Smooth muscle cell (in vitro differentiated cells): ENCODE measurements at regions not wholly inside any gene's neighbourhood (a gene's known extent, or its start where the extent isn't known, plus 50 kb on each side); places are given as distances from the start of the nearest gene placed in this dataset.

ENCODE experiments used
- DNase-seq: peaks from one replicate; lab custom pipeline; 2025; ENCODE audit not compliant: unreplicated experiment; lab: John Stamatoyannopoulos, UW
- H2AFZ ChIP-seq: fragments of 200-600 bp; sonication (generic); 2 replicates; pipeline ENCODE4 v1.6.0; 2016; ENCODE audit warnings: antibody characterized with exemption, low read depth, mild to moderate bottlenecking
- H3F3A ChIP-seq: fragments of 200-600 bp; sonication (generic); 2 replicates; pipeline ENCODE4 v1.6.0; 2017; ENCODE audit warnings: antibody characterized with exemption, low read depth
- H3K27ac ChIP-seq: fragments of 200-600 bp; sonication (generic); 2 replicates; pipeline ENCODE4 v1.5.1; 2016; ENCODE audit warnings: low read depth, mild to moderate bottlenecking
- H3K27me3 ChIP-seq: fragments of 200-600 bp; sonication (generic); 2 replicates; pipeline ENCODE4 v1.6.1; 2016; ENCODE audit warnings: low read depth, mild to moderate bottlenecking
- H3K36me3 ChIP-seq: fragments of 200-600 bp; sonication (generic); 2 replicates; pipeline ENCODE4 v1.5.1; 2016; ENCODE audit warnings: low read depth
- H3K4me1 ChIP-seq: fragments of 200-600 bp; sonication (generic); 2 replicates; pipeline ENCODE4 v1.5.1; 2016; ENCODE audit warnings: low read depth
- H3K4me2 ChIP-seq: fragments of 200-600 bp; sonication (generic); 2 replicates; pipeline ENCODE4 v1.6.0; 2016; ENCODE audit warnings: mild to moderate bottlenecking
- H3K4me3 ChIP-seq: fragments of 200-600 bp; sonication (generic); 2 replicates; pipeline ENCODE4 v1.5.1; 2016; ENCODE audit warnings: mild to moderate bottlenecking
- H3K79me2 ChIP-seq: fragments of 200-600 bp; sonication (generic); 2 replicates; pipeline ENCODE4 v1.6.0; 2016; ENCODE audit warnings: low read depth, mild to moderate bottlenecking
- H3K9ac ChIP-seq: fragments of 200-600 bp; sonication (generic); 2 replicates; pipeline ENCODE4 v1.6.0; 2016; ENCODE audit warnings: low read depth
- H3K9me3 ChIP-seq: fragments of 200-600 bp; sonication (generic); replicated peaks from 2 replicates; pipeline ENCODE4 v1.5.1; 2016; ENCODE audit warnings: low read depth
- H4K20me1 ChIP-seq: fragments of 200-600 bp; sonication (generic); 2 replicates; pipeline ENCODE4 v1.6.0; 2016; ENCODE audit warnings: low read depth
- WGBS: methylation state at CpG from one replicate; pipeline ENCODE4 v1.1.7; 2016; ENCODE audit warnings: low lambda C conversion rate; 5-methylcytosine and 5-hydroxymethylcytosine counted together
- TF ChIP-seq, protein P1 (sequence below): fragments of 200-600 bp; sonication (generic); IDR thresholded peaks from 2 replicates; pipeline ENCODE4 v1.5.1; 2017; ENCODE audit warnings: borderline replicate concordance, mild to moderate bottlenecking, antibody characterized with exemption; ENCODE audit not compliant: insufficient read depth, poor library complexity, severe bottlenecking

DNA sequence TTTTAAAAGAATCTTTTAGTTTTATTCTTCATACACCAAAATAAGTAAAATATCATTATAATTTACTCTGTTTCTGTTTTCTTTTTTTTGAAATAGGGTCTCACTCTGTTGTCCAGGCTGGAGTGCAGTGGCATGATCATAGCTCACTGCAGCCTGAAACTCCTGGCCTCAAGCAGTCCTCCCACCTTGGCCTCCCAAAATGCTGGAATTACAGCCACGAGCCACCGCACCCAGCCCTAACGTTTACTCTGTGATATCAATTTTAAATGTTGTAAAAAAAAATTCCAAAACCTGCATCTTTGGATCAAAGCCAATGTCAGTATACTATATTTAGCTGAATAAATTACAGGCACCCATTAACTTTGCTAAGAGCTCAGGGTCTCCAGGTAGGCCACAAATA is 437.1 kb upstream of the USP15 start:
- TF ChIP-seq, protein P1, sequence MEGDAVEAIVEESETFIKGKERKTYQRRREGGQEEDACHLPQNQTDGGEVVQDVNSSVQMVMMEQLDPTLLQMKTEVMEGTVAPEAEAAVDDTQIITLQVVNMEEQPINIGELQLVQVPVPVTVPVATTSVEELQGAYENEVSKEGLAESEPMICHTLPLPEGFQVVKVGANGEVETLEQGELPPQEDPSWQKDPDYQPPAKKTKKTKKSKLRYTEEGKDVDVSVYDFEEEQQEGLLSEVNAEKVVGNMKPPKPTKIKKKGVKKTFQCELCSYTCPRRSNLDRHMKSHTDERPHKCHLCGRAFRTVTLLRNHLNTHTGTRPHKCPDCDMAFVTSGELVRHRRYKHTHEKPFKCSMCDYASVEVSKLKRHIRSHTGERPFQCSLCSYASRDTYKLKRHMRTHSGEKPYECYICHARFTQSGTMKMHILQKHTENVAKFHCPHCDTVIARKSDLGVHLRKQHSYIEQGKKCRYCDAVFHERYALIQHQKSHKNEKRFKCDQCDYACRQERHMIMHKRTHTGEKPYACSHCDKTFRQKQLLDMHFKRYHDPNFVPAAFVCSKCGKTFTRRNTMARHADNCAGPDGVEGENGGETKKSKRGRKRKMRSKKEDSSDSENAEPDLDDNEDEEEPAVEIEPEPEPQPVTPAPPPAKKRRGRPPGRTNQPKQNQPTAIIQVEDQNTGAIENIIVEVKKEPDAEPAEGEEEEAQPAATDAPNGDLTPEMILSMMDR, result no peak
- no peaks in the 10 kb centered on the region for H3K36me3 ChIP-seq
- H3K4me2 ChIP-seq, result no peak overlapping the region
- WGBS, result 87% methylated on average over 3 of the region's 3 CpGs
- H3K9me3 ChIP-seq, result no peaks in the 10 kb centered on the region
- no peaks in the 10 kb centered on the region for H3K79me2 ChIP-seq
- no peaks in the 10 kb centered on the region for H3K4me1 ChIP-seq
- no peaks in the 10 kb centered on the region for H4K20me1 ChIP-seq
- H2AFZ ChIP-seq, result no peak overlapping the region
- no peak overlapping the region for H3K9ac ChIP-seq
- no peaks in the 10 kb centered on the region for H3K27me3 ChIP-seq
- DNase-seq, result no peak
- H3K4me3 ChIP-seq, result no peak overlapping the region
- no peak overlapping the region for H3K27ac ChIP-seq
- H3F3A ChIP-seq, result no peaks in the 10 kb centered on the region

DNA sequence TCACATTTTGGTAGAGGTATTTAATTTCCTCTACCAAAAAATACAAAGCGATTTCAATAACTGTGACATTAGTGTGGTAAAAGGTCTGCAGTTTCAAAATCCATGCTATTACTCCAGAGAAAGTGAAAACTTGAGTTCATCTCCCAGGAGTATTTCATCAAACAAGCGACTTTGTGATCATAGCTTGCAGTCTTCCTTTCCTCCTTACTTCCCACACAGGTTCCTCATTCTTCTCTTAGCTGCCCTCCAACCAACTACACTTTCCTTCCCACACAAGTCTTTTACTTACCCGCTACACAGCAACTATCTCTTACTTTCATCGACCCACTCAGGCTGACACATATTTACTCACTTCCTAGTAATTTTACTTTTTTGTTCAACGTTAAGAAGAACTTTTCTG is 413.4 kb upstream of the USP15 start:
- Histone ChIP-seq H3K9me3 (no peaks in the 10 kb centered on the region), H4K20me1 (no peaks in the 10 kb centered on the region), H3K9ac (no peak overlapping the region), H3K27me3 (no peaks in the 10 kb centered on the region), H3K27ac (no peak overlapping the region), H2AFZ (no peak overlapping the region), H3K4me1 (no peaks in the 10 kb centered on the region), H3K36me3 (no peaks in the 10 kb centered on the region), H3F3A (no peaks in the 10 kb centered on the region), H3K4me3 (no peak overlapping the region), H3K79me2 (no peaks in the 10 kb centered on the region), H3K4me2 (no peak overlapping the region)
- TF ChIP-seq, protein P1, result no peak
- no peak for DNase-seq
- WGBS, result 70% methylated on average over 5 of the region's 5 CpGs

DNA sequence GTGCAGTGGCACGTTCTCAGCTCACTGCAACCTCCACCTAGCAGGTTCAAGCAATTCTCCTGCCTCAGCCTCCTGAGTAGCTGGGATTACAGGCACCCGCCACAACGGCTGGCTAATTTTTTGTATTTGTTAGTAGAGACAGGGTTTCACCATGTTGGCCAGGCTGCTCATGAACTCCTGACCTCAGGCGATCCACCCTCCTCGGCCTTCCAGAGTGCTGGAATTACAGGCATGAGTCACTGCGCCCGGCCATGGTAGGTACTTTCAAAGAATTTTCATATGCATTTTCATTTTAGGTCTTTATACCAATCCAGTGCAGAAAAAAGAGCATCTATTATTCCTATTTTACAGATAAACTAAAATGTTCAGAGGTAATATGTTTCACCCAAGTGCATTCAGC is 411.3 kb upstream of the USP15 start:
- TF ChIP-seq, protein P1, result no peak
- 85% methylated on average over 7 of the region's 7 CpGs for WGBS
- H3K4me1 ChIP-seq, result no peaks in the 10 kb centered on the region

DNA sequence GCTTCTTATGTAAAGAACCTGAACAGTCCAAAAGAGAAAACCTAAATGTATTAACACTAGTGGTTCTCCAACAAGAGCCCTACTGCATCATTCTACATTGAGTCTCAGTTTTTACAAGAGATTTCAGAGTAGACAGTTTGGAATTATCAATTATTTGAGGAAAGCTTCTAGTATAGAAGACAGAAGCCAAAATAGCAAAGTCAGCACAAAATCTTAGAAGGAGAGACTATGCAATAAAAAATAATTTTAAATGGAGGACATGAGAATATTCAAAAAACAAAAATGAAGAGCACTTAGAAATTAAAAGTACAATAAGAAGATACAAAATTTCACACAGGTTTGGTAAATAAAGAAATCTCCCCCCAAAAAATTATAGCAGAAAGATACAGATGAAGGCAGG is 406.3 kb upstream of the USP15 start:
- no peak overlapping the region for H3K4me2 ChIP-seq

More for the DNA sequence above, 411.3 kb upstream of the USP15 start:
- H2AFZ ChIP-seq, result no peak overlapping the region
- no peak for DNase-seq
- H3F3A ChIP-seq, result no peaks in the 10 kb centered on the region
- no peaks in the 10 kb centered on the region for H3K36me3 ChIP-seq
- no peaks in the 10 kb centered on the region for H4K20me1 ChIP-seq
- no peak overlapping the region for H3K27ac ChIP-seq
- H3K4me2 ChIP-seq, result no peak overlapping the region
- no peak overlapping the region for H3K4me3 ChIP-seq
- H3K9me3 ChIP-seq, result no peaks in the 10 kb centered on the region
- no peak overlapping the region for H3K9ac ChIP-seq
- H3K27me3 ChIP-seq, result no peaks in the 10 kb centered on the region
- no peaks in the 10 kb centered on the region for H3K79me2 ChIP-seq

More for the DNA sequence above, 406.3 kb upstream of the USP15 start:
- DNase-seq, result no peak
- Histone ChIP-seq H3K9me3 (no peaks in the 10 kb centered on the region), H3K36me3 (no peaks in the 10 kb centered on the region), H3K27ac (no peak overlapping the region), H2AFZ (no peak overlapping the region), H3K4me3 (no peak overlapping the region), H3K9ac (no peak overlapping the region), H3K27me3 (no peaks in the 10 kb centered on the region), H3K79me2 (no peaks in the 10 kb centered on the region), H3K4me1 (no peaks in the 10 kb centered on the region), H3F3A (no peaks in the 10 kb centered on the region), H4K20me1 (no peaks in the 10 kb centered on the region)
- TF ChIP-seq, protein P1, result no peak
